HepG2 (cell line): ENCODE measurements at regions not wholly inside any gene's neighbourhood (a gene's known extent, or its start where the extent isn't known, plus 50 kb on each side); places are given as distances from the start of the nearest gene placed in this dataset.

Experiments used
- HMGA1 ChIP-seq: sonication (generic); formaldehyde crosslinking; conservative IDR thresholded peaks from 2 replicates; pipeline ENCODE4 v1.4.0; 2020; ENCODE audit warnings: missing genetic modification reagents
- HOXD1 ChIP-seq: sonication (generic); formaldehyde crosslinking; IDR thresholded peaks from 2 replicates; pipeline ENCODE4 v1.5.0; 2020; ENCODE audit warnings: missing genetic modification reagents
- IRF2 ChIP-seq: IDR thresholded peaks from 2 replicates; pipeline ENCODE4 v1.6.1; 2018; ENCODE audit warnings: missing genetic modification reagents, missing compliant biosample characterization
- MBNL3 ChIP-seq: fragments of 250-450 bp; sonication (Bioruptor Pico); conservative IDR thresholded peaks from 2 replicates; pipeline ENCODE4 v1.8.0; 2022; ENCODE audit warnings: mild to moderate bottlenecking, inconsistent platforms
- MZF1 ChIP-seq: sonication (generic); formaldehyde crosslinking; IDR thresholded peaks from 2 replicates; pipeline ENCODE4 v1.8.1; 2023; ENCODE audit warnings: mild to moderate bottlenecking, missing genetic modification reagents, borderline replicate concordance
- NCOR1 ChIP-seq: fragments of 200-600 bp; sonication (generic); IDR thresholded peaks from 2 replicates; pipeline ENCODE4 v1.7.0; 2017; ENCODE audit warnings: antibody characterized with exemption, low read length, borderline replicate concordance
- PCBP1 ChIP-seq: fragments of 200-400 bp; formaldehyde crosslinking; IDR thresholded peaks from 2 replicates; pipeline ENCODE4 v1.6.1; 2017; ENCODE audit warnings: mild to moderate bottlenecking, low read depth, low read length, borderline replicate concordance
- SMAD1 ChIP-seq: sonication (generic); formaldehyde crosslinking; IDR thresholded peaks from 2 replicates; pipeline ENCODE4 v1.4.0; 2020; ENCODE audit warnings: missing genetic modification reagents, low read depth, mild to moderate bottlenecking, borderline replicate concordance
- SNAI1 ChIP-seq: sonication (generic); formaldehyde crosslinking; IDR thresholded peaks from 2 replicates; pipeline ENCODE4 v1.5.0; 2020; ENCODE audit warnings: mild to moderate bottlenecking, missing genetic modification reagents, borderline replicate concordance
- SSRP1 ChIP-seq: IDR thresholded peaks from 2 replicates; pipeline ENCODE4 v1.6.1; 2016; ENCODE audit warnings: control low read depth
- UBTF ChIP-seq: sonication (generic); formaldehyde crosslinking; IDR thresholded peaks from 2 replicates; pipeline ENCODE4 v1.4.0; 2020; ENCODE audit warnings: mild to moderate bottlenecking, missing genetic modification reagents
- ZBTB33 ChIP-seq: sonication (generic); formaldehyde crosslinking; IDR thresholded peaks from 2 replicates; pipeline ENCODE4 v1.4.0; 2020; ENCODE audit warnings: missing genetic modification reagents
- ZNF24 ChIP-seq: fragments of 450-650 bp; IDR thresholded peaks from 2 replicates; pipeline ENCODE4 v1.6.1; 2017; ENCODE audit warnings: antibody characterized with exemption, mild to moderate bottlenecking
- ZNF260 ChIP-seq: sonication (generic); formaldehyde crosslinking; IDR thresholded peaks from 2 replicates; pipeline ENCODE4 v1.4.0; 2020; ENCODE audit warnings: missing genetic modification reagents, low read depth, mild to moderate bottlenecking, borderline replicate concordance
- ZNF296 ChIP-seq: sonication (generic); formaldehyde crosslinking; conservative IDR thresholded peaks from 2 replicates; pipeline ENCODE4 v1.5.0; 2020; ENCODE audit warnings: mild to moderate bottlenecking, missing genetic modification reagents
- ZNF383 ChIP-seq: sonication (generic); formaldehyde crosslinking; IDR thresholded peaks from 2 replicates; pipeline ENCODE4 v1.4.0; 2020; ENCODE audit warnings: missing genetic modification reagents, mild to moderate bottlenecking, borderline replicate concordance
- ZSCAN9 ChIP-seq: IDR thresholded peaks from 2 replicates; pipeline ENCODE4 v1.6.1; 2016; ENCODE audit warnings: borderline replicate concordance
- ZZZ3 ChIP-seq: sonication (generic); formaldehyde crosslinking; IDR thresholded peaks from 2 replicates; pipeline ENCODE4 v1.4.0; 2020; ENCODE audit warnings: missing genetic modification reagents, mild to moderate bottlenecking, borderline replicate concordance
- TF ChIP-seq, protein P1 (sequence below): sonication (generic); formaldehyde crosslinking; IDR thresholded peaks from 2 replicates; pipeline ENCODE4 v1.8.0; 2022; ENCODE audit warnings: mild to moderate bottlenecking, missing genetic modification reagents, borderline replicate concordance
- TF ChIP-seq, protein P2 (sequence below): sonication (generic); formaldehyde crosslinking; IDR thresholded peaks from 2 replicates; pipeline ENCODE4 v1.4.0; 2020; ENCODE audit warnings: missing genetic modification reagents
- TF ChIP-seq, protein P3 (sequence below): sonication (generic); formaldehyde crosslinking; IDR thresholded peaks from 2 replicates; pipeline ENCODE4 v1.5.1; 2020; ENCODE audit warnings: missing genetic modification reagents, mild to moderate bottlenecking, borderline replicate concordance

DNA sequence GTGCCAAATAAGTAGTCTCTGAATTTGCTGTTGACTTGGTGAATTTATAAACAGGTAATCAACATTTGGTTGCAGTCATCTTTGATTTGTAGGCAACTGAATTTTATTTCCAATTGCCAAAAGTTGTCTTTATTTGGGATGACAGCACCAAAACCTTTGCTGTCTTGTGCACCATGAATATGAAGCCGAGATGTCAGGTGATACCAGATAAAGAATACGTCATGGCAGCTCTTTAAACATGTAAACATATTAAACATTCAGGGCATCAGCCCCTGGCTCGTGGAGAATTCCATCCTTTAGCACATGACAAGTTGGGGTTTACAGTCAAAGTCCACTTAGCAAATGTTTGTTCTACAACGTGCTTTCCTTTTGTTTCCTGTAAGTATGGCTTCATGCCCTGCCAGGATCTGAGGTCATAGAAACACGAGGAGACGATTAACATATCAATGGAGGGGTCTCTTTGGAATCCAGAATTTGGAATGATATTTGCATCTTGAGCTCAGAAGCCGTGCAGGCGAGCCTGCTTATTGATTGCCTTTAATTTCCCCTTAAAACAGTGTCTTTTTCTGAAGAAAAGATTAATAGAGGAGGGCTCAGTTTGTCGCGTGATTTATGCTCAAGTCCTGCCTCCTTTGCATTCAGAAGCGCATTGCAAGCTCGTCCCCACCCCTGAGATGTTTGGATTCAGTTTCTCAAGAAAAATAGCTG, 170.2 kb upstream of the ZNF217 start (continued):
- TF ChIP-seq, protein P1, sequence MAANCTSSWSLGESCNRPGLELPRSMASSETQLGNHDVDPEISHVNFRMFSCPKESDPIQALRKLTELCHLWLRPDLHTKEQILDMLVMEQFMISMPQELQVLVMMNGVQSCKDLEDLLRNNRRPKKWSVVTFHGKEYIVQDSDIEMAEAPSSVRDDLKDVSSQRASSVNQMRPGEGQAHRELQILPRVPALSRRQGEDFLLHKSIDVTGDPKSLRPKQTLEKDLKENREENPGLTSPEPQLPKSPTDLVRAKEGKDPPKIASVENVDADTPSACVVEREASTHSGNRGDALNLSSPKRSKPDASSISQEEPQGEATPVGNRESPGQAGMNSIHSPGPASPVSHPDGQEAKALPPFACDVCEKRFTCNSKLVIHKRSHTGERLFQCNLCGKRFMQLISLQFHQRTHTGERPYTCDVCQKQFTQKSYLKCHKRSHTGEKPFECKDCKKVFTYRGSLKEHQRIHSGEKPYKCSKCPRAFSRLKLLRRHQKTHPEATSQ (CRISPR knock-in tag) = peak; percentile 76; the same call in 1 of the 2 replicates
- TF ChIP-seq SMAD1 (CRISPR knock-in tag) (no peak), IRF2 (CRISPR knock-in tag) (peak; percentile 98), ZNF260 (no peak), ZNF24 (peak; percentile 50; the same call in 1 of the 2 replicates), SNAI1 (CRISPR knock-in tag) (no peak), ZNF296 (CRISPR knock-in tag) (no peak), MZF1 (CRISPR knock-in tag) (no peak), HMGA1 (CRISPR knock-in tag) (no peak), ZBTB33 (CRISPR knock-in tag) (peak; percentile 62; the same call in 1 of the 2 replicates), PCBP1 (no peak), NCOR1 (peak; percentile 89; the same call in 1 of the 2 replicates), MBNL3 (CRISPR knock-in tag) (no peak), ZZZ3 (CRISPR knock-in tag) (no peak), ZSCAN9 (peak; percentile 85; the same call in 1 of the 2 replicates), HOXD1 (CRISPR knock-in tag) (peak; percentile 78; the same call in 1 of the 2 replicates), ZNF383 (CRISPR knock-in tag) (no peak; the same call in 1 of the 2 replicates), SSRP1 (CRISPR knock-in tag) (peak; percentile 94), UBTF (CRISPR knock-in tag) (no peak)
- TF ChIP-seq, protein P2, sequence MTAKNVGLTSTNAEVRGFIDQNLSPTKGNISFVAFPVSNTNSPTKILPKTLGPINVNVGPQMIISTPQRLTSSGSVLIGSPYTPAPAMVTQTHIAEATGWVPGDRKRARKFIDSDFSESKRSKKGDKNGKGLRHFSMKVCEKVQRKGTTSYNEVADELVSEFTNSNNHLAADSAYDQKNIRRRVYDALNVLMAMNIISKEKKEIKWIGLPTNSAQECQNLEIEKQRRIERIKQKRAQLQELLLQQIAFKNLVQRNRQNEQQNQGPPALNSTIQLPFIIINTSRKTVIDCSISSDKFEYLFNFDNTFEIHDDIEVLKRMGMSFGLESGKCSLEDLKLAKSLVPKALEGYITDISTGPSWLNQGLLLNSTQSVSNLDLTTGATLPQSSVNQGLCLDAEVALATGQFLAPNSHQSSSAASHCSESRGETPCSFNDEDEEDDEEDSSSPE = peak; percentile 61
- TF ChIP-seq, protein P3, sequence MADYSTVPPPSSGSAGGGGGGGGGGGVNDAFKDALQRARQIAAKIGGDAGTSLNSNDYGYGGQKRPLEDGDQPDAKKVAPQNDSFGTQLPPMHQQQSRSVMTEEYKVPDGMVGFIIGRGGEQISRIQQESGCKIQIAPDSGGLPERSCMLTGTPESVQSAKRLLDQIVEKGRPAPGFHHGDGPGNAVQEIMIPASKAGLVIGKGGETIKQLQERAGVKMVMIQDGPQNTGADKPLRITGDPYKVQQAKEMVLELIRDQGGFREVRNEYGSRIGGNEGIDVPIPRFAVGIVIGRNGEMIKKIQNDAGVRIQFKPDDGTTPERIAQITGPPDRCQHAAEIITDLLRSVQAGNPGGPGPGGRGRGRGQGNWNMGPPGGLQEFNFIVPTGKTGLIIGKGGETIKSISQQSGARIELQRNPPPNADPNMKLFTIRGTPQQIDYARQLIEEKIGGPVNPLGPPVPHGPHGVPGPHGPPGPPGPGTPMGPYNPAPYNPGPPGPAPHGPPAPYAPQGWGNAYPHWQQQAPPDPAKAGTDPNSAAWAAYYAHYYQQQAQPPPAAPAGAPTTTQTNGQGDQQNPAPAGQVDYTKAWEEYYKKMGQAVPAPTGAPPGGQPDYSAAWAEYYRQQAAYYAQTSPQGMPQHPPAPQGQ (CRISPR knock-in tag) = peak; percentile 79; the same call in 1 of the 2 replicates
